Activated B cell treated with CpG ODN at 0.5 μM for 24 hours (primary cell): ENCODE measurements at regions not wholly inside any gene's neighbourhood (a gene's known extent, or its start where the extent isn't known, plus 50 kb on each side); places are given as distances from the start of the nearest gene placed in this dataset.

Experiments
- ATAC-seq: fragments of 200-7000 bp; cut with Tn5 transposase; one replicate; pipeline ENCODE4 v1.10.0; 2021; ENCODE audit warnings: low read depth, mild to moderate bottlenecking, moderate library complexity
- CTCF ChIA-PET: fragments of 350-600 bp; sonication (Branson Sonifier 250); formaldehyde crosslinking; loops from one replicate; lab custom pipeline; 2021; ENCODE audit warnings: antibody characterized with exemption; lab: Charles Lee
- POLR2A ChIA-PET: fragments of 350-600 bp; sonication (Branson Sonifier 250); formaldehyde crosslinking; loops from one replicate; lab custom pipeline; 2021; ENCODE audit warnings: antibody characterized with exemption; lab: Charles Lee
- DNase-seq: peaks from one replicate; pipeline ENCODE4 v3.0.0; 2022
- H3K27ac Mint-ChIP-seq: one replicate; pipeline ENCODE4 v1.8.0; 2020; ENCODE audit warnings: mixed read lengths
- H3K27me3 Mint-ChIP-seq: one replicate; pipeline ENCODE4 v1.8.0; 2021; ENCODE audit warnings: mixed read lengths
- H3K36me3 Mint-ChIP-seq: one replicate; pipeline ENCODE4 v1.8.0; 2021; ENCODE audit warnings: low read depth, mixed read lengths
- H3K4me1 Mint-ChIP-seq: one replicate; pipeline ENCODE4 v1.8.0; 2021; ENCODE audit warnings: mixed read lengths
- H3K4me3 Mint-ChIP-seq: one replicate; pipeline ENCODE4 v1.8.0; 2020; ENCODE audit warnings: mild to moderate bottlenecking, mixed read lengths
- H3K9me3 Mint-ChIP-seq: one replicate; pipeline ENCODE4 v1.8.0; 2020; ENCODE audit warnings: mixed read lengths
- intact Hi-C: fragments of 100-400 bp; cut with micrococcal nuclease; formaldehyde crosslinking; loops from one replicate; pipeline ENCODE4 v1.15.1; 2024
- TF ChIP-seq, protein P1 (sequence below): fragments of 200-600 bp; IDR thresholded peaks from one replicate; pipeline ENCODE4 v1.8.0; 2022; ENCODE audit warnings: antibody characterized with exemption, mild to moderate bottlenecking

DNA sequence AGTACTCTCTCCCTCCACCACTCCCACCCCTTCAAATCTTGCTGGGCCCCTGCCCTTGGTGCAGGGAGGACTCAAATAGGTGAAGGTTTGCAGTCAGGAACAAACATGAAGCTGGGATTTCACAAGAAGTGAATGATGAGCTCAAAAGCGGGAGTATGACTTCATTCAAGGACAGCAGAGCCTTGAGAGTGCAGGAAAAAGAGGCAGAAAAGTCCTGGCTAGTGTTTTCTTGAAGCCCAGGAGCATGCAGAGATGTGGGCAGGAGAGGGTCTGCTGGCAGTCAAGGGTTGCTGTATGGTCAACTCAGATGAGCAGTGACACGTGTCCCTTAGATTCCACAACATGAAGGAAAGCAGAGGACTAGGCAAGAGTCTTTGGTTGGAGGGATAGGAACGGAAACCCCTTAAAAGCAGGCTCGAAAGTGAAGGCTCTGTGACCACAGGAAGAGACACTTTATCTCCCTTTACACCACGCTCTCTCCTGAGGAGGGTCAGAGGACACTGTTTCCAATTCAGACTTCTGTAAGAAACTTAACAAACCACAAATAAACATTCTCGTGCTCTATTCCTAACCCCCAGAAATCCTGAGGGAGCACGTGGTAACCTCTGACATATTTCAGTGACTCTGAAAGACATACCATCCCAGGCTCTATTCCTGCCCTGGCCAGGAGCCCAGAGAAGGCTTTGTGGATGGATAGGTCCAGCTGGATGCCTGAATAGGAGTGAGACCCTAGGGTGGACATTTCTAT lies 168.0 kb upstream of the NDN start:
- TF ChIP-seq, protein P1, sequence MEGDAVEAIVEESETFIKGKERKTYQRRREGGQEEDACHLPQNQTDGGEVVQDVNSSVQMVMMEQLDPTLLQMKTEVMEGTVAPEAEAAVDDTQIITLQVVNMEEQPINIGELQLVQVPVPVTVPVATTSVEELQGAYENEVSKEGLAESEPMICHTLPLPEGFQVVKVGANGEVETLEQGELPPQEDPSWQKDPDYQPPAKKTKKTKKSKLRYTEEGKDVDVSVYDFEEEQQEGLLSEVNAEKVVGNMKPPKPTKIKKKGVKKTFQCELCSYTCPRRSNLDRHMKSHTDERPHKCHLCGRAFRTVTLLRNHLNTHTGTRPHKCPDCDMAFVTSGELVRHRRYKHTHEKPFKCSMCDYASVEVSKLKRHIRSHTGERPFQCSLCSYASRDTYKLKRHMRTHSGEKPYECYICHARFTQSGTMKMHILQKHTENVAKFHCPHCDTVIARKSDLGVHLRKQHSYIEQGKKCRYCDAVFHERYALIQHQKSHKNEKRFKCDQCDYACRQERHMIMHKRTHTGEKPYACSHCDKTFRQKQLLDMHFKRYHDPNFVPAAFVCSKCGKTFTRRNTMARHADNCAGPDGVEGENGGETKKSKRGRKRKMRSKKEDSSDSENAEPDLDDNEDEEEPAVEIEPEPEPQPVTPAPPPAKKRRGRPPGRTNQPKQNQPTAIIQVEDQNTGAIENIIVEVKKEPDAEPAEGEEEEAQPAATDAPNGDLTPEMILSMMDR = no peak
- ChIA-PET CTCF (no interaction called here), POLR2A (no interaction called here)
- no peaks in the 10 kb centered on the region for H3K4me1 Mint-ChIP-seq
- ATAC-seq (no peak), DNase-seq (no peak)
- H3K9me3 Mint-ChIP-seq = peaks cover 3% of the 10 kb centered on the region
- no peaks in the 10 kb centered on the region for H3K36me3 Mint-ChIP-seq
- H3K4me3 Mint-ChIP-seq = no peak overlapping the region
- no peak overlapping the region for H3K27ac Mint-ChIP-seq
- intact Hi-C loops = no loop called here
- no peaks in the 10 kb centered on the region for H3K27me3 Mint-ChIP-seq

DNA sequence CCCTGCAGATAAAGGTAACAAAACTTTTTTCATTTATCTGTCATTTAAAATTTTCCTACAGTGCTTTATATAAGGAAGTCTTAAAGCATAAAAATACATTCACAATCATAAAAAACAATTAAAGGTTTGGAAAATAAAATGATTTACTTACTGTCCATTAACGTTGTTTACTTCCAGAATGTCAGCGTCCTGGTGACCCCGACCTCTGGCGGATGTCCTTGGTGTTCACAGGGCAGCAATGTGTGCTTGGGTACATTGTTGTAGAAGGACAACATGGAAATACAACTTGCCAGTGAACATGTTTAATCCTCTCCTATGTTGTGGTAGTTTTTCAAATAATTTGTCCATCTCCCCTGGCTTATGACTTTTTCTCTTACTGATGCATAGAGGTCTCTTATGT lies 168.8 kb upstream of the NDN start:
- Mint-ChIP-seq H3K4me1 (no peaks in the 10 kb centered on the region), H3K36me3 (no peaks in the 10 kb centered on the region), H3K9me3 (no peaks in the 10 kb centered on the region), H3K27ac (no peak overlapping the region), H3K4me3 (no peak overlapping the region), H3K27me3 (no peaks in the 10 kb centered on the region)
- CTCF ChIA-PET = no interaction called here
- no peak for ATAC-seq
- intact Hi-C loops = no loop called here
- TF ChIP-seq, protein P1 = no peak
- no peak for DNase-seq
- POLR2A ChIA-PET = no interaction called here

- Mint-ChIP-seq H3K27ac (no peak overlapping the region), H3K4me3 (no peak overlapping the region), H3K36me3 (no peaks in the 10 kb centered on the region), H3K4me1 (no peaks in the 10 kb centered on the region), H3K9me3 (no peaks in the 10 kb centered on the region), H3K27me3 (no peaks in the 10 kb centered on the region)
- intact Hi-C loops = no loop called here
- ChIA-PET CTCF (no interaction called here), POLR2A (no interaction called here)
- DNase-seq = no peak
- no peak for ATAC-seq
- TF ChIP-seq, protein P1 = no peak
These were observed 170.0 kb upstream of the NDN start for GRCh38 chr15:23857028-23857641.

- intact Hi-C loops = no loop called here
- TF ChIP-seq, protein P1 = no peak
- no peak for DNase-seq
- Mint-ChIP-seq H3K4me1 (no peaks in the 10 kb centered on the region), H3K9me3 (no peaks in the 10 kb centered on the region), H3K27ac (no peak overlapping the region), H3K36me3 (no peaks in the 10 kb centered on the region), H3K27me3 (no peaks in the 10 kb centered on the region), H3K4me3 (no peak overlapping the region)
- ChIA-PET CTCF (no interaction called here), POLR2A (no interaction called here)
- ATAC-seq = no peak
These were observed 171.9 kb upstream of the NDN start for GRCh38 chr15:23859008-23859407.

DNA sequence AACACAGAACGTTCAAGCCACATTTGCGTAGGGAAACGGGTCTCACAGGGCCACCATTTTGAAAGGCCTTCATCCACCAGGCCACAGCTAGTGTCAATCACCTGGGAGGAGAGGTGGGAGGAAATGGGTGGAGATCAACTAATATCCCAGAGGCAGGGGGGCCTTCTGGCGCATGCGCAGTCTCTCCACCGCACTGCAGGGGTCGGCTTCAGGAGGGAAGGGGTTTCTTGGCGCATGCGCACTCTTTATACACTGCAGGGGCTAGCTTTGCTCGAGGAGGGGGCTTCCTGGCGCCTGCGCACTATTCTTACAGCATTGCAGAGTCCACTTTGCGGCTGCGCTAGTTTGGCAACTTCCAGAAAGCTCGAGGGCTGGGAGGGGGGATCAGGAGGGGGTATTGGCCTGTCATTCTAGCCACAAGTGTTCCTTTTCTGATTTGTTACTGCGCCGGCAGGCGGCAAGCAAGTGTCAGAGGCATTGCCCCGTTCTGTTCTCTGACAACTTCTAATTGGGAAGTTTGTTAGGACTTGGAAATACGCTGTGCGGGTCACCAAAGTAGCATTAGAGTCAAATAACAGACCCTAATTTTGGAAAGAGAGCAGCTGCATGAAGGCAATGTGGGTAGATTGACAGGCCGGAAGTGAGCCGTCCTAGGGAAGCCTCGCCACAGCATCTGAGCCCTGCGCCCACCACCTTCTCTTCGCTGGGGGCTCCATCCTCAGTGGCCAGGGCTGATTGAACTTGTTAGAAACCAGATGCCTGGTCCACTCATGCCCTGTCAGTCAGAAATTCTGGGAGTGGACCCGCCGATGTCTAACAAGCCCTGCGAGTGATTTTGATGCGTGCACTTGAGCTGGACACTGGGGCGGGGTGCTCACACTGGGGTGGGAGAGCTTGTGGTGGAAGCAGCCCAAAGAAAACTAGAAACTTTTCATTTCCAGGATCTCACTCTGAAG lies 173.5 kb upstream of the NDN start:
- no peak for ATAC-seq
- no peak for DNase-seq
- no peak overlapping the region for H3K4me3 Mint-ChIP-seq
- no peaks in the 10 kb centered on the region for H3K27me3 Mint-ChIP-seq
- H3K36me3 Mint-ChIP-seq = no peaks in the 10 kb centered on the region
- H3K27ac Mint-ChIP-seq = no peak overlapping the region
- H3K4me1 Mint-ChIP-seq = no peaks in the 10 kb centered on the region
- POLR2A ChIA-PET = no interaction called here
- TF ChIP-seq, protein P1 = no peak
- H3K9me3 Mint-ChIP-seq = no peaks in the 10 kb centered on the region
- intact Hi-C loops = no loop called here
- CTCF ChIA-PET = no interaction called here
